ENCODE measurements at regions not wholly inside any gene's neighbourhood (a gene's known extent, or its start where the extent isn't known, plus 50 kb on each side); places are given as distances from the start of the nearest gene placed in this dataset.

DNA sequence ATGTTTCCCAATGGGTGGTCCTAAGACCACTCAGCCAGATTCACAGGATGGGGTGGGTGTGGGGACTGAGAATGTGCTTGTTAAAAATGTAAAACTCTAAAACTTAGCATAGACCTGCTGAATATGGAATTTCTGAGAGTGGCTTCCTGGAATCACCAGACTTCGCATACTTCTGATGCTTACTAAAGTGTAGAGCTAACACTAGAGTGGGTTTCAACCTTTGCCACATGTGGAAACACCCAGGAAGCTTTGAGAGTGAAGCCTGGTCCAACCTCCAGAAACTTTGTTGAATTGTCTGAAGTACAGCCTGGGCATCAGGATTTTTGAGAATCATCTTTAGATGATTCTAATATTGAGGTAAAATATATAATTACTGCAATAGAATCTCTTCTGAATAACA is 167.8 kb upstream of the EDNRA start:
- no peak for DNase-seq (ENCODE audit: low spot score)

DNA sequence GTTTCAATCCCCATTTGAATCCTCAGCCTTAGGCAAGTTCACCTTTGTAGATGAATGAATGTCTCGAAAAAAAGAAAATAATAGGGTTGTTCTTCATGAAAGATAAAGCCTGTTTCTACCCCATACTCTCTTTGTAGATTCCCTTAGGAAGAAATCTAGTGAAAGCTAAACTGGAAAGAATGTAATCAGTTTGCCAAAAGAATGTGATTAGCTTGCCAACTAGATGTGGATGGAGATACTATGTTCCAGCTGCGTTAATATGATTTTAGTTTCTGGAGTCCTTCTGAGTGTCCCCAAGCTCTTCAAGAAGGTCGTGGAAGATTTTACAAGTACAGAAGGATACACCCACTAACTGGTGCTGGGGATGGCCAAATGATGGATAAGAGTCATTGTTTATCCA is 162.3 kb upstream of the EDNRA start:
- DNase-seq (ENCODE audit: low spot score), result no peak

DNA sequence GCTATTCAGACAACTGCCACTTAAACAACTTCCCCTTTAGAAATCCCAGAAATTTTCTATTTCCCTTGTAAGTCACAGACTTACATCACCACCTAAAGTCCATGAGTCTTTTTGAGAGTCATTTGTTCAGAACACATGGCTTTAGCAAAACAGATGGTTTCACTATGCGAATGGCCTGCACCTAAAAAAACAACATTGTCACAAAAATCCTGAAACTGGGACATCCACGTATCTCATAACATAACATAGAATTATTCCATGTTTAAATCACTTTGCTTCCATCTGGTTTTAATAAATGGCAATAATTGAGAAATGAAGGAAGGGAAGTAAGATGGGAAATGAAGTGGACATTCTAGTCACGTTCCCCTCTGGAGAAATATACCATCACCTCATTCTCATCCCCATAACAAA is 155.3 kb upstream of the EDNRA start:
- DNase-seq (ENCODE audit: low spot score), result no peak

DNA sequence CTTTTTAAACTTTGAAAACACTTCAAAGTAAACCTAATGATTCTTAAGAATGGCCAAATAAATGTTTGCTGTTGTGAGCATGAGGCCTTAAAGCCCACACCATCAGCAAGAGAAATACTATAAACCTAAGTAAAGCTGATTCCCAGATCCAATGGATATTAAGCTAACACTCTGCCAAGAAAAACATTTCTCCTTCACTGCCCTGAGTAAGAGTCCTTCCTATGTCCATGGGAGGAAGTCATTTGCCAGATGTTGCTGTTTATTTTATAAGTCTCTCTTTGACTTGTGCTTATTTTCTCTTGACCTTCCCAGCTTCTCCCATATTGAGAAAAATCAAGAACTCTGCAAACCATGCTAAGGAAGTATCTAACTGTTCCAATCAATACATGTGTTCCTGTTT is 154.3 kb upstream of the EDNRA start:
- no peak for DNase-seq (ENCODE audit: low spot score)

DNA sequence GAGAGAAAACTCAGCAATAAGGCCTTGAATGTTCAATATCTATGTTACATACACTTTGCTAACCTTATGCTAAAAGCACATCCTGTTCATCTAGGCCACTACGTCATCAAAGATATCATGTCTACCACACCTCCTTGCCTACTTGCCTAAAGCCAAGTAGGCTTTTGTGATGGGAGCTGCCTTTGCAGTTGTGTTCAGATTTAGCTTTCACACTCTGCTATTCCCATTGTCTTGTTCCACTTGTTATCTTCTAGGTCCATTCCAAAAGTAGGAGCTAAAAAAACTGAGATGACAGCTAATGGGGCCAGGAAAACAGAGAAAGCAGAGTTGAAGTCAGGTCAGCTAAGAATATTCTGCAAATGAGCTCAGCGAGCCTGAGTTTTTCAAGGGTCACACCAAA is 153.6 kb upstream of the EDNRA start:
- no peak for DNase-seq (ENCODE audit: low spot score)

DNA sequence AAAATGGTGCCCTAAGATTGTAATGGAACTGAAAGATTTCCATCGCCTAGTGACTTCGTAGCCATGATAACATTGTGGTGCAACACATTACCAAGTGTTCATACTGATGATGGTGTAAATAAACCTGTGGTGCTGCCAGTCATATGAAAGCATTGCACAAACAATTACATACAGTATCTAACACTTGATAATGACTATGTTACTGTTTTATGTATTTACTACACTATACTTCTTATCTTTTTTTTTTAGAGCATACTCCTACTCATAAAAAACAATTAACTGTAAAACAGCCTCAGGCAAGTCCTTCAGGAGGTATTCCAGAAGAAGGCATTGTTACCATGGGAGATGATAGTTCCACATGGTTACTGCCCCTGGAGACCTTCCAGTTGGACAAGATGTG is 152.7 kb upstream of the EDNRA start:
- DNase-seq (ENCODE audit: low spot score), result no peak

DNA sequence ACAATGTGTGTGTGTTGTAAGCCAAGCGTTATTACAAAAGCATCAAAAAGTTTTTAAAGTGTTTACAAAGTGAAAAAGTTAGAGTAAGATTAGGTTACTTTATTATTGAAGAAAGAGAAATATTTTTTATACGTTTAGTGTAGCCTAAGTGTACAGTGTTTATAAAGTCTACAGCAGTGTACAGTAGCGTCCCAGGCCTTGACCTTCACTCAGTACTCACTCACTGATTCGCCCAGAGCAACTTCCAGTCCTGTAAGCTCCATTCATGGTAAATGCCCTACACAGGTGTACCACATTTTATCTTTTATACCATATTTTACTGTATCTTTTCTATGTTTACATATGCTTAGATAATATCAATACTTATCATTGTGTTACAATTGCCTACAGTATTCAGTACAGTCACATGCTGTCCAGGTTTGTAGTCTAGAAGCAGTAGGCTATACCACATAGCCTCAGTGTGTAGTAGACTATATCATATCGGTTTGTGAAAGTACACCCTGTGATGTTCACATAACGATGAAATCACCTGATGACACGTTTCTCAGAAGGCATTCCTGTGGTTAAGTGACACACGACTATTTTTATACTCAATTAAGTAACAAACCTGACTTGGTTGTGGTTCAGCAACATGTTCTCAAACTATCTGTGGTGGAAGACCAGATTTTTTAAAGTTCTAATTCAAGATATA is 152.0 kb upstream of the EDNRA start:
- DNase-seq (ENCODE audit: low spot score), result no peak

DNA sequence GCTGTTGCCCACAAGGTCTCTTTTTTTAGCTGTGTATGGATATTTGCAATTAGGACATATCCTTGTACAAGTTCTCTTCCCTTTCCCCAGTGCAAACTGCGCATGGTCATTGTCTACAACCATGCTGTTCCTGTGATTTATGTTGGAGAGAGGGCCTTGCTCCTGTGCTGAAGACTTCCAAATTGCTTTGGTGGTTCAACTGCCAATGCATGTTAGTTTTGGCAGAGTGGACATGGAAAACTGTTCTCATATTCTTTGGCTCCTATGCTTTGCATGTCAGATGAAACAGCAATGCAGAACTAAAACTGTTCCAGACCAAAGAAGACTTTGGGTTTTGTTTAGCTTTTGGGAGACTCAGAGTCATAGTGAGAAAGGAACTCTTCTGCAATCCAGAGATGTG is 148.8 kb upstream of the EDNRA start:
- DNase-seq (ENCODE audit: low spot score), result no peak

DNA sequence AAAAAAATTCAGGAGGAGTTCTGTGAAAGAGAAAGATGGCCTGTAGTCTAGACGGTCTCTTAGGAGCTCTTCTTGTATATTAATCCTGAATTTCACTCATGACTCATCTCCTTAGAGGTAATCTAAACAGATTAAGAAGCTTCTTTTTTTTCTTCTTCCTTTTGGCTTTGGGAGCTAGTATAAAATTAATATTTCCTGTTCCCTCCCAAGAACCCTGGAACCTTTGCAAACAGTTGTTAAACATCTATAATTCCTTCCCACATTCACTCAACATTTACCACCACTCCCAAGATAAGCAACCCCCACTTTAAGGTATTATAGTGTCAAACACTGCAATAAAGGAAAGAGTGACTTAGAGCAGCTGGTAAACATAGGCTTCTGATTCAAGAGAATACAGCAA is 146.4 kb upstream of the EDNRA start:
- DNase-seq (ENCODE audit: low spot score), result no peak

DNA sequence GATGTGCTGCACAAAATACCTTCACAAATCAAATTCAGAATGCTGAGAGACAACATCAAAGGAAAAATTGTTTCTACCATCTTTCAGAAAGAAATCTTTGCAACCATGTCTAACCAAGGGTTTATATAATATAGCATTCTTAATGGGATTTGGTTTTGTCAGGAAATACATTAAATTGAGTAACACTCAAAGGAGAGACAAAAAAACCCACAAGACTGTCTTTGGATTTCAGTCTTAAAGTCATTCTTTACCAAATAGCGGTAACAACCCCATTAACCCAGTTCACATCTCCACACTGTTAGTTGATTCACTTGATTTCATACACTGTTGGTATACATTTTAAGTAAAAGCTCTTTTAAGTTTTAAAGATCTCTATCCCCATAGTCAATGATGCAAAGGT is 145.7 kb upstream of the EDNRA start:
- DNase-seq (ENCODE audit: low spot score), result no peak

DNA sequence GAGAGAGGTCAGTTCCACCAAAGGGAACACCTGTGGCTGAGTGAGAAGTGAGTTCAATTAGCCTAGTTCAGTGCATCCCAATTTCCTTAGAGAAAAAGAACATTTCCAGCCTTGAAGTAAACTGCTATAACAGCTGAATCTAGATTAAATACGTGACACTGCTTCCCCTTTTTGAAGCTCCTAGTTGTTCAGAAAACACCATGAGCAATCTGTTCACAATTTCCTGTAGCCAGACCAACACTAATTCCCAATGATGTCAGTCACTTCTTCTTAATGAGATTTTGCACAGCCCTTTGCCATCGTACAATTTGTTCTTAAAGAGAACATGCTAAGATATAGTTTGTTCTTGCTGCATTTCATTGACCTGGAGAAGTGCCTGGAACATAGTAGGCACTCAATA is 144.6 kb upstream of the EDNRA start:
- DNase-seq (ENCODE audit: low spot score), result no peak

DNA sequence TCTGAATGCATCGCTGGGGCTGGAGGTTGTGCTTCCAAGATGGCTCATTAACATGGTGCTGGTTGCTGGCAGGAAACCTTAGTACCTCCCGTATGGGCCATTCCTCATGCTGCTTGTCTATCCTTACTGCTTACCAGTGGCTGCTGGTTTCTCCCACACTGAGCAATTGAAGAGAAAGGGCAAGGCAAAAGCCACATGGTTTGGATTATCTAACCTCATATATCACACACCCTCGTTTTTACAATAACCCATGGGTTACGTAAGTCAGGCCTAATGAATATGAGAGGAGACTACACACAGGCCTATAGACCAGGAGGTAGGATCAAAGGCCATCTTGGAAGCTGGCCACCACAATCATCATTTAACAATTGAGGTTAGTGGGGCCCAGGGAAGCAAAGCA is 141.8 kb upstream of the EDNRA start:
- no peak for DNase-seq (ENCODE audit: low spot score)

DNA sequence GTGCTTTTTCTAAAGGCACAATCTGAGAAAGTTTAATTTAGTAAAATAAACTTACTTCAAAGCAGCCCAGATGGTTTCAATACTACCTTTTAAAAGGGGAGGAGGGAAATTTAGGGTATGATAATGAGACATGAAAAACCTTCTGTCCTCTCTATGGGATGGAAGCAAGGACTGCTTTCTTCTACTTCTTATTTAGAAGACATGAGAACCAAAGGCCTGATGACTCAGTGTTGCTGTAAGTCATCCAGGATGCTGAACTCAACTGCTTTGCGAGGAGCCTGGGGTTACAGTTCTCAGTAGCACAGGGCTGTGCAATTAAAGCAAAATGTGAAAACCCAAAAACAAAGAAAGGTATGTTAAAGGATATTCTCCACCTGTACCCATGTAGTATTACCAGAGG is 140.8 kb upstream of the EDNRA start:
- no peak for DNase-seq (ENCODE audit: low spot score)

DNA sequence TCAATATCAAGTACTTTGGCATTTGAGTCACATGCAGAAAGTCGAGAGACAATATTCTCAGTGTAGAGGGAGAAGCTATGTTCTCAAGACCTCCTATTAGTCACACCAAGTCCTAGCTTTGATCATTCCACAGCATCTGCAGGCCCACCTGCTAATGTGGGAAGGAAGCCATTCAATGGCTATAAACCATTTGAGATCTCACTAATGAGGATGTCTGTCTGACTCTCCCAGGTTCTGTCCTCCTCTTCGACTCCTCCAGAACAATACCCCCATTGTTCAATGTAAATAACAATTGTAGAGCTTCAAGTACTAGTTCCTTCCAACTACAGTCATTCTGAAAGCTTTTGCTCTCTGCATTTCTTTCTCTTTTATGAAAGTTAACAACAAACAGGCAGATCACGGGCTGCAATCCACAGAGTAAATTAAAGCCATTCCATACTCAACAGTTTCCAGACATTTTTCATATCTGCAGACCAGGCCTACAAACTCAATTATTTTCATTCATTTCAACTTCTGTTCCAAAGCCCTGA is 140.2 kb upstream of the EDNRA start:
- no peak for DNase-seq (ENCODE audit: low spot score)

DNA sequence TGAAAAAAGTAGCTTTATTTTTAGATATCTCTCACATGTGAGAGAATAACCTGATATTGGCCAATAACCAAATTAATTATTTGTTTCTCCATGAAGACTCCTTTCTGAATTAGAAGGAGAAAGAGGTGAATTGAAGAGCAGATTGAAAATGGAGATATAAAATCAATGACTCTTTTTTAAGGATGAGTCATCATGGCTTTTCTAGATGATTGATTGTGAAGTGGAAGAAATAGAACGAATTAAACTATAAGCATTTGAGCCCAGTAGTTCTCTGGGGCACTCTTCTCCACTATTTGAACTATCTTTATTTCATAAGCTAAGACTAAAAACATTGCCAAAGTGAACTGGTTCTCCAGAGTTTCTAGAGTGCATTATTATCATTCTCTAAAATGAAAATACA is 137.2 kb upstream of the EDNRA start:
- no peak for DNase-seq (ENCODE audit: low spot score)

DNA sequence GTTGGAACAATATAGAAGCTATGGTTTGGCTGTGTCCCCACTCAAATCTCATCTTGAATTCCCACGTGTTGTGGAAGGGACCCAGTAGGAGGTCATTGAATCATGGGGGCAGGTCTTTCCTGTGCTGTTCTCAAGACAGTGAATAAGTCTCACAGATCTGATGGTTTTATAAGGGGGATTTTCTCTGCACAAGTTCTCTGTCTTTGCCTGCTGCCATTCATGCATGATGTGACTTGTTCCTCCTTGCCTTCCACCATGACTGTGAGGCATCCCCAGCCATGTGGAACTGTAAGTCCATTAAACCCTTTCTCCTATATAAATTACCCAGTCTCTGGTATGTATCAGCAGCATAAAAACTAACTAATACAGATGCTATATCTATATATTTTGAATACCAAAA is 135.2 kb upstream of the EDNRA start:
- no peak for DNase-seq (ENCODE audit: low spot score)

DNA sequence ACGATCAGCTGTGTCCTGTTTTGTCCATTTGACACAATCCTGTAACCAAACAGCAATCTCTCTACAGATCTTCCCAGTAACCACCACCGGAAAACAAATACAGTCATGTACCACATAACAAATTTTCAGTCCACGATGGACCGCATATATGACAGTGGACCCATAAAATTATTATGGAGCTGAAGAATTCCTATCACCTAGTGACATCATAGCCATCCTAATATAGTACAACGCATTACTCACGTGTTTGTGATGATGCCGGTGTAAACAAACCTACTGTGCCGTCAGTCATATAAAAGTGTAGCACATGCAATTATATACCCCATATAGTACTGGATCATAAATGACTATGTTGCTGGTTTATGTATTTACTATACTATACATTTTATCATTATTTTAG is 133.7 kb upstream of the EDNRA start:
- no peak for DNase-seq (ENCODE audit: low spot score)

DNA sequence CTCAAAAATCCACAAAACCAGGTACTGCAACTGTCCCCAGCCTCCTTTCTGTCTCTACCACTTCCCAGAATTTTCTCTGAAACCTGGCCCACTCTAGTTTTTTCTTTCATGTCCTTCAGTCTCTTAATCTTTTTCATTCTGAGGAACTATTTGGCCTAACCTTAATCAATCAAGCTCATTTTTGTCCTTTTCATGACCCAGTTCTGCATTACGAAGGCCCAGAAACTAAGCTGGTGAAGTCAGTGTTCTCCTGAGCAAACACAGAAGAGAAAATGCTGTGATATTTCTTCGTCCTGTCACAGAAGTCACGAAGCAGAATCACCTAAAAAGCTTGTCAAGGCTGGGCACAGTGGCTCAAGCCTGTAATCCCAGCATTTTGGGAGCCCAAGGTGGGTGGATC is 131.7 kb upstream of the EDNRA start:
- DNase-seq (ENCODE audit: low spot score), result no peak

DNA sequence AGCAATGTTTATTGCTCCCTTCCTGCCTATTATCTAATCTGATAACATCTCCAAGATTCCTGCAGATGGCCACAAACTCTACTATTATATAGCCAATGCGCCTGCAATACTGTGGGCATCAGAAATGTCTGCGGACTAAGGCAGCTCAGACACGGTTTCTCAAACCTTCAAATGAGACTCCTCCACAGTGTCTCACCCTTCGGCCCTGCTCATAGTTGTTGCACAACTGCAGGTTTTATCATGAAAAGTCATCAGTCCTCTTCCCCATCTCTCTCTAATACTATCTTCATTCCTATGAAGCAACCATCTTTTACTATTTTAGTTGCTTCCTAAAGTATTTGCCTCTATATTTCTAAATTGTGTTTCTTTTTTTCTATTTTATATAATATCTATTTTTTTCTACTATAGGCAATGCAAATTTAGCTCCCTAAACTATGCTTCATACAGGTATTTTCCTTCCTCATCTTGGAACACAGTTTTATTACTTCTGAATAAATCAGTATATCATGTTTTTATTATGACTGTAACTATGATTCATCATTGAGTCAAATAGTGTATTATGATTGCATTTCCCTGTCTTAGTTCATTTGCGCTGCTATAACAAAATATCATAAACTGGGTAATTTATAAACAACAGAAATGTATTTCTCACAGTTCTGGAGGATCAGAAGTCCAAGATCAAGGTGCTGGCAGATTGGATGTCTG is 129.7 kb upstream of the EDNRA start:
- no peak for DNase-seq (ENCODE audit: low spot score)

DNA sequence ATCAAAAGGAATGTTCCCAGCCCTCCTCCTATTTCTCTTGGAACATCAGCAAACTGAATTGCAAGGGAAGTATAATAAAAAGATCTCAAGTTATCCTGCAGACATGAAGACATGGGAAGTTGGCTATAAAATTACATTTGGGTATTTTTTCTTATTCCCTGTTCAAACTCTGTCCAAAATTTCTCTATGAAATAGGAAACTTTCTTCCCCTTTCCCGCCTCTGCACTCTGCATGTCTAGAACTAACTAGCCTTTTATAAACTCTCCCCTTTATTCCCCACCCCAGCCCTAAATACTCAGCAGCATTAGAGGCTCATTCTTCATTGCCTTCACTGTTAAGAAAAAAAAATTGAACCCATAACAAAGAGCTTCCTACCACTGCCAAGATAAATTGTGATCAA is 126.7 kb upstream of the EDNRA start:
- no peak for DNase-seq (ENCODE audit: low spot score)

DNA sequence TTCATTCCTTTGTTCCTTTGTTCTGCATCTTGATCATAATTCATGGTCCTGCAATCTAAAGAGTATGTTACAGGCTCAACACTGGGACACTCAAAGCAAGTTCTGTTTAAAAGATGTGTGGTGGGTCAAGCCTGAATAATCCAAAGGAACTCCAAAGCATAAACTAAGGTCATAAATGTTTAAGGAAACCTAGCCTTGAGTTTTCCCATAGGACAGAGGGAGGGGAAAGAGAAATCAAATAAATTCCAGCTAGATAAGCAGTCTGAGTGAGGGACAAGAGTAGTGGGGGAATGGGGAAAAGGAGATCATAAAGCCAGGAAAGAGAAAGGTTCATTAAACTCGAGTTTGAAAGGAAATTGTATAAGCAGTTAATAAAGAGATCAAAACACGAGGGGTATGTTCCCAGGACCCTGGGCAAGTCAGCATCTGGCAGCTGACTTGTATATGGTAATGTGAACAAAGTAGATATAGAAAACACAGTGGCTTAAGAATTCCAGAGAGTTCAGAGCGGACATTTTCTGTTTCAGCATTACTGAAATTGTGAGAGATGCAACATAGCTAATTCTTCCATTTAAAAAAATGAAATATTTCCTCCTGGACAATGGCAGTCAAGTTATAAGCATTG is 125.8 kb upstream of the EDNRA start:
- DNase-seq (ENCODE audit: low spot score), result no peak

DNA sequence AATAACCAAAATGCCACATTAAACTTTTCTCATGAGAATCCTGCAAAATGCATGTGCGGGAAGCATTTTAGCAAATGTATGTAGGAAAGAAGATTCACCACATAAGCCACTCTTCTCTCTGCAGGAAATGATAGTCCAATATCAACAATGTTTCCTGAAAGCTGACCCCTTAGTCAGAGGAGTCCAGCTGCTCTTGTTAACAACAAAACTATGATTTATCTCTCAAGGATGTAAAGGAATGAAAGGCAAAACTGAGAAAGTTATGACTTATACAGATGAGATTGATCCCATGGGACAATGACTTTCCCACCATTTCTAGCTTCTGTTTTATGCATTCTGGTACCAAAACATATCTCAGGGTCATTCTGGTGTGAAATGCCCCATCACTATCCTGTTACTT is 125.0 kb upstream of the EDNRA start:
- DNase-seq (ENCODE audit: low spot score), result no peak

DNA sequence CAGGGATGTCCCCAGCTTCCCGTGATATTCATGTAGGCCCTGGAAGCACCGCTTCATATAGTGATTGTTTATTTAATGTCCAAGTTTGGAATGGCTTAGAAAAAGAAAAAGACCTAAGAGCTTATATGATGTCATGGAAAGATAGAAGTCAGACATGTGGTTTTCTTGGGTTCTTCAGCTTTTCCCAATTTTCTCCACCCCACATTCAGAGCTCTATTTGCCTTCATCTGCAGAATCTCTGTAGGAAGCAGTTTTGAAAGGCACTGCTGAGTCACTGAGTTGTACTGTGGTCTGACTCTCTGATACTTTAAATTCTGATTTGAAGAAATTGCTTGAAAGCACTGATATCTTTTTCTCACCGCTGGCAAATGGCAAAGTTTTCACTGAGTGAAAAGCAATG is 120.6 kb upstream of the EDNRA start:
- no peak for DNase-seq (ENCODE audit: low spot score)

DNA sequence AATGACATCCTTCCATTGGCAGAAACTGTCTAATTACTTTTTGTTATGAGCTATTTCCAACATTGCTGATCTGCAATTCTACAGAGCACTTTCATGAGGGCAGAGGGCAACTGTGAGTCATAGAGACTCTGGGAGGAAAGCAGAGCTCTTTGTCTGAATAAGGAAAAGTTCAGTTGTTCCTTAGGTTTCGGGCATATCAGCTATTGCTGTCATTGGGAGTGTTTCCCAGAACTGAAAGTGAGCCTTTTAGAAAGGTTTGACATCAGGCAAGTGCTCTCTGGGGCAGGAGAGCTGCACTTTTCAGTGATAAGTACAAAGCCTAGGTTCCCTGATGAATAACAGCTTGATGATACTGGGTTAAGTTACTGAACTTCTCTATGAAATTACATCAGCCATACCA is 119.2 kb upstream of the EDNRA start:
- DNase-seq (ENCODE audit: low spot score), result no peak
